Spleen (tissue), 11 donors: ENCODE measurements at regions not wholly inside any gene's neighbourhood (a gene's known extent, or its start where the extent isn't known, plus 50 kb on each side); places are given as distances from the start of the nearest gene placed in this dataset.

Experiments
- DNase-seq: peaks from one replicate; pipeline ENCODE4 v3.0.0-alpha.2; 2020
- H3K27ac ChIP-seq, 8 donors: fragments of 200-600 bp; sonication (generic) in 7 of 8; 1 replicate in 4 of 8; 2 replicates in 4 of 8; pipeline versions ENCODE4 v1.5.0 to v1.8.0; 2016 to 2021; ENCODE audit warnings: inconsistent platforms in 4 of 8, mild to moderate bottlenecking in 4 of 8, moderate library complexity in 1 of 8
- H3K27me3 ChIP-seq, 7 donors: fragments of 200-600 bp; sonication (generic) in 6 of 7; replicated peaks in 1 of 7; 1 replicate in 4 of 7; 2 replicates in 3 of 7; pipeline versions ENCODE4 v1.5.0 to v1.8.0; 2016 to 2021; ENCODE audit warnings: inconsistent platforms in 3 of 7, mild to moderate bottlenecking in 1 of 7
- H3K36me3 ChIP-seq, 6 donors: fragments of 200-600 bp; sonication (generic) in 5 of 6; 1 replicate in 4 of 6; 2 replicates in 2 of 6; pipeline versions ENCODE4 v1.5.0 to v1.8.0; 2016 to 2021; ENCODE audit warnings: inconsistent platforms in 2 of 6
- H3K4me1 ChIP-seq, 6 donors: fragments of 200-600 bp; sonication (generic) in 5 of 6; 1 replicate in 3 of 6; 2 replicates in 3 of 6; pipeline versions ENCODE4 v1.5.0 to v1.8.0; 2016 to 2021; ENCODE audit warnings: inconsistent platforms in 3 of 6
- H3K4me3 ChIP-seq, 8 donors: fragments of 200-600 bp; sonication (generic) in 7 of 8; 1 replicate in 4 of 8; 2 replicates in 4 of 8; pipeline versions ENCODE4 v1.5.0 to v1.8.0; 2016 to 2021; ENCODE audit warnings: inconsistent platforms in 4 of 8, mild to moderate bottlenecking in 4 of 8, moderate library complexity in 2 of 8
- H3K9me3 ChIP-seq, 8 donors: fragments of 200-600 bp; sonication (generic) in 7 of 8; 1 replicate in 4 of 8; 2 replicates in 4 of 8; pipeline versions ENCODE4 v1.5.0 to v1.8.0; 2016 to 2021; ENCODE audit warnings: inconsistent platforms in 4 of 8
- CTCF ChIP-seq, 11 experiments: fragments of 200-600 bp in 7 of 11; fragments of 450-650 bp in 4 of 11; sonication (generic) in 4 of 11; IDR thresholded peaks in 8 of 11; conservative IDR thresholded peaks in 3 of 11; 1 replicate in 7 of 11; 2 replicates in 4 of 11; pipeline versions ENCODE4 v1.4.0 to v1.8.0; 2016 to 2021; ENCODE audit warnings: antibody characterized with exemption in 11 of 11, inconsistent platforms in 4 of 11, mild to moderate bottlenecking in 1 of 11
- POLR2A ChIP-seq, 3 donors: fragments of 450-650 bp; IDR thresholded peaks; one replicate each; pipeline ENCODE4 v1.5.1; 2017; ENCODE audit warnings: antibody characterized with exemption in 3 of 3, mild to moderate bottlenecking in 1 of 3
- POLR2AphosphoS5 ChIP-seq, 3 donors: sonication (generic); formaldehyde crosslinking; IDR thresholded peaks; one replicate each; pipeline ENCODE4 v1.5.1; 2017; ENCODE audit warnings: antibody characterized with exemption in 3 of 3
- WGBS, 5 donors: extraction: QIAGEN DNeasy Blood & Tissue Kit in 3 of 5; methylation state at CpG; one replicate each; pipeline versions ENCODE4 v1.1.5 to v1.1.7; 2013 to 2018; 5-methylcytosine and 5-hydroxymethylcytosine counted together
- intact Hi-C: fragments of 100-400 bp; cut with DNase I; formaldehyde crosslinking; loops from one replicate; pipeline ENCODE4 v1.15.0; 2023; ENCODE audit warnings: low total_unique reads
- donor health status: healthy with polysubstance abuse.
- donor health status: DM: no; HTN: no; CAD: no; lungs with moderate emphysema.
- donor health status: DM: no; HTN: no; CAD: no.
- donor health status: Bipolar disorder and iron deficiency.
- donor health status: healthy.
- donor health status: DM: no; HTN: no; CAD: no.
- donor health status: DM: yes; HTN: yes; CAD: no.

GRCh38 chr16:63806794-63807506 is 1314.9 kb downstream of the CDH11 start:
- H3K4me1 ChIP-seq = no peaks in the 10 kb centered on the region
- H3K9me3 ChIP-seq = peaks cover 0 to 6% (median 0%) of the 10 kb centered on the region in 8 donors
- H3K36me3 ChIP-seq = no peaks in the 10 kb centered on the region
- TF ChIP-seq POLR2AphosphoS5 (IDR thresholded peaks at IDR 0.05) (no peak), CTCF (IDR thresholded peaks at IDR 0.05 in 8 of 11, conservative IDR thresholded peaks at IDR 0.05 in 3 of 11) (no peak), POLR2A (IDR thresholded peaks at IDR 0.05) (no peak)
- H3K4me3 ChIP-seq = no peak overlapping the region
- WGBS, 5 donors = 75 to 85% (median 81%) methylated on average over 3 of the region's 3 CpGs
- intact Hi-C loops = no loop called here
- no peak for DNase-seq
- no peaks in the 10 kb centered on the region for H3K27me3 ChIP-seq
- H3K27ac ChIP-seq = no peak overlapping the region

GRCh38 chr16:63804126-63804525 is 1317.7 kb downstream of the CDH11 start:
- H3K36me3 ChIP-seq = no peaks in the 10 kb centered on the region
- no peaks in the 10 kb centered on the region for H3K27me3 ChIP-seq
- H3K9me3 ChIP-seq = peaks cover 0 to 15% (median 2%) of the 10 kb centered on the region in 8 donors
- no peak for DNase-seq
- no peaks in the 10 kb centered on the region for H3K4me1 ChIP-seq
- intact Hi-C loops = no loop called here
- TF ChIP-seq POLR2A (IDR thresholded peaks at IDR 0.05) = no peak
- no peak for TF ChIP-seq CTCF (IDR thresholded peaks at IDR 0.05 in 8 of 11, conservative IDR thresholded peaks at IDR 0.05 in 3 of 11)
- TF ChIP-seq POLR2AphosphoS5 (IDR thresholded peaks at IDR 0.05) = no peak
- H3K27ac ChIP-seq = no peak overlapping the region
- WGBS, 5 donors = 60 to 78% (median 76%) methylated on average over 2 of the region's 2 CpGs
- no peak overlapping the region for H3K4me3 ChIP-seq

GRCh38 chr16:63789603-63790002 is 1332.3 kb downstream of the CDH11 start:
- Histone ChIP-seq H3K36me3 (no peaks in the 10 kb centered on the region), H3K4me1 (no peaks in the 10 kb centered on the region), H3K27ac (no peak overlapping the region), H3K27me3 (no peaks in the 10 kb centered on the region), H3K9me3 (peaks cover 0 to 47% (median 33%) of the 10 kb centered on the region in 8 donors), H3K4me3 (no peak overlapping the region)
- no peak for DNase-seq
- intact Hi-C loops = no loop called here
- 79 to 95% (median 84%) methylated on average over 2 of the region's 2 CpGs for WGBS, 5 donors
- TF ChIP-seq POLR2A (IDR thresholded peaks at IDR 0.05) (no peak), CTCF (IDR thresholded peaks at IDR 0.05 in 8 of 11, conservative IDR thresholded peaks at IDR 0.05 in 3 of 11) (no peak), POLR2AphosphoS5 (IDR thresholded peaks at IDR 0.05) (no peak)

GRCh38 chr16:63787014-63787413 is 1334.8 kb downstream of the CDH11 start:
- H3K27ac ChIP-seq = no peak overlapping the region
- no peak overlapping the region for H3K4me3 ChIP-seq
- TF ChIP-seq POLR2AphosphoS5 (IDR thresholded peaks at IDR 0.05) (no peak), CTCF (IDR thresholded peaks at IDR 0.05 in 8 of 11, conservative IDR thresholded peaks at IDR 0.05 in 3 of 11) (no peak), POLR2A (IDR thresholded peaks at IDR 0.05) (no peak)
- intact Hi-C loops = no loop called here
- H3K4me1 ChIP-seq = no peaks in the 10 kb centered on the region
- H3K9me3 ChIP-seq = peaks cover 0 to 58% (median 34%) of the 10 kb centered on the region in 8 donors
- WGBS, 5 donors = 86 to 98% (median 95%) methylated on average over 1 of the region's 1 CpG
- no peaks in the 10 kb centered on the region for H3K36me3 ChIP-seq
- no peaks in the 10 kb centered on the region for H3K27me3 ChIP-seq
- DNase-seq = no peak
